Panc1 (cell line): ENCODE measurements at regions not wholly inside any gene's neighbourhood (a gene's known extent, or its start where the extent isn't known, plus 50 kb on each side); places are given as distances from the start of the nearest gene placed in this dataset.

Experiments
- ATAC-seq: fragments of 200-7000 bp; cut with Tn5 transposase; 2 replicates; pipeline ENCODE4 v1.9.1; 2020; ENCODE audit warnings: mild to moderate bottlenecking, moderate library complexity
- BruUV-seq: library from RNA; stranded (reverse); fragments of 400-500 nt; replicated peaks from 2 replicates; lab custom pipeline; 2021; lab: Mats Ljungman, UMichigan
- CTCF ChIA-PET: fragments of 300-600 bp; sonication (Branson Sonifier 250); formaldehyde crosslinking; loops from one replicate; lab custom pipeline; 2022; ENCODE audit warnings: antibody characterized with exemption; lab: Charles Lee
- POLR2A ChIA-PET: fragments of 300-600 bp; sonication (Branson Sonifier 250); formaldehyde crosslinking; loops from one replicate; lab custom pipeline; 2022; ENCODE audit warnings: antibody characterized with exemption; lab: Charles Lee
- DNase-seq: peaks from one replicate; pipeline ENCODE4 v3.0.0-alpha.2; 2010; ENCODE audit warnings: low read depth, low spot score
- H3K27ac ChIP-seq: 2 replicates; pipeline ENCODE4 v1.5.1; 2011; ENCODE audit warnings: mild to moderate bottlenecking, low read length, inconsistent platforms
- H3K27me3 ChIP-seq: fragments of 200-500 bp; sonication (Bioruptor generic); 2 replicates; pipeline ENCODE4 v1.6.0; 2014; ENCODE audit warnings: low read length, inconsistent platforms; ENCODE audit not compliant: control insufficient read depth, insufficient read depth
- H3K36me3 ChIP-seq: fragments of 200-500 bp; sonication (Bioruptor generic); 2 replicates; pipeline ENCODE4 v1.5.1; 2014; ENCODE audit warnings: inconsistent platforms, mild to moderate bottlenecking, low read length, moderate library complexity; ENCODE audit not compliant: control insufficient read depth, insufficient read depth
- H3K4me1 ChIP-seq: 2 replicates; pipeline ENCODE4 v1.5.1; 2011; ENCODE audit warnings: inconsistent platforms, mild to moderate bottlenecking, low read length, moderate library complexity; ENCODE audit not compliant: control insufficient read depth, insufficient read depth
- H3K4me3 ChIP-seq, 2 experiments: 2 replicates each; pipeline ENCODE4 v1.5.1; 2011 to 2012; ENCODE audit warnings: low read depth in 2 of 2, low read length in 2 of 2, mild to moderate bottlenecking in 2 of 2, inconsistent platforms in 1 of 2, moderate library complexity in 1 of 2
- H3K9me3 ChIP-seq: fragments of 200-500 bp; sonication (Bioruptor generic); 2 replicates; pipeline ENCODE4 v1.5.1; 2014; ENCODE audit warnings: low read depth, mild to moderate bottlenecking, inconsistent platforms, low read length, moderate library complexity; ENCODE audit not compliant: control insufficient read depth, insufficient read depth
- CTCF ChIP-seq: fragments of 450-650 bp; IDR thresholded peaks from 2 replicates; pipeline ENCODE4 v1.5.1; 2017; ENCODE audit warnings: mild to moderate bottlenecking
- POLR2AphosphoS5 ChIP-seq: IDR thresholded peaks from 2 replicates; pipeline ENCODE4 v1.6.1; 2012; ENCODE audit warnings: mild to moderate bottlenecking, low read depth, low read length, moderate library complexity
- REST ChIP-seq, 2 experiments: IDR thresholded peaks; 2 replicates each; pipeline ENCODE4 v1.6.1; 2011 to 2012; ENCODE audit warnings: low read depth in 2 of 2, control low read depth in 1 of 2, low read length in 1 of 2, mild to moderate bottlenecking in 1 of 2, moderate library complexity in 1 of 2; ENCODE audit not compliant: insufficient read depth in 1 of 2
- SIN3A ChIP-seq: IDR thresholded peaks from 2 replicates; pipeline ENCODE4 v1.6.1; 2012; ENCODE audit warnings: low read depth, mild to moderate bottlenecking, low read length, moderate library complexity, borderline replicate concordance; ENCODE audit not compliant: insufficient read depth
- TCF7L2 ChIP-seq: IDR thresholded peaks from 2 replicates; pipeline ENCODE4 v1.6.1; 2011; ENCODE audit warnings: mild to moderate bottlenecking, low read depth, low read length, inconsistent platforms
- in situ Hi-C: cut with HindIII; loops from 2 replicates; pipeline ENCODE4 v1.10.0; 2016; ENCODE audit warnings: low sequenced_read_pairs, low pct_unique_long_range_greater_than_20kb
- intact Hi-C: fragments of 100-400 bp; cut with micrococcal nuclease; formaldehyde crosslinking; loops from one replicate; pipeline ENCODE4 v1.10.0; 2022; ENCODE audit not compliant: unreplicated experiment

- DNase-seq: no peak
- no TSS peak for BruUV-seq
- Histone ChIP-seq H3K27me3 (peaks cover 14% of the 10 kb centered on the region; the same call in 1 of the 2 replicates), H3K4me3 (no peak overlapping the region), H3K36me3 (no peaks in the 10 kb centered on the region), H3K4me1 (no peaks in the 10 kb centered on the region), H3K27ac (no peak overlapping the region), H3K9me3 (no peaks in the 10 kb centered on the region)
- intact Hi-C loops: no loop called here
- in situ Hi-C loops: no loop called here
- ChIA-PET CTCF (no interaction called here), POLR2A (no interaction called here)
- TF ChIP-seq REST (IDR thresholded peaks at IDR 0.05; ENCODE audit: insufficient read depth in 1 of 2, low read depth in 2 of 2, low read length in 1 of 2) (no peak), TCF7L2 (no peak), POLR2AphosphoS5 (no peak), SIN3A (no peak), CTCF (no peak)
- ATAC-seq: no peak
Measured at GRCh38 chr5:79865579-79865978, 125.5 kb downstream of the MTX3 start.

- DNase-seq (no peak), ATAC-seq (no peak)
- no peak overlapping the region for H3K4me3 ChIP-seq
- H3K27ac ChIP-seq: no peak overlapping the region
- in situ Hi-C loops: no loop called here
- intact Hi-C loops: no loop called here
- H3K4me1 ChIP-seq: no peaks in the 10 kb centered on the region
- H3K9me3 ChIP-seq: no peaks in the 10 kb centered on the region
- TF ChIP-seq CTCF: no peak
- TF ChIP-seq TCF7L2: no peak
- no peak for TF ChIP-seq POLR2AphosphoS5
- no peak for TF ChIP-seq SIN3A
- no peak for TF ChIP-seq REST (IDR thresholded peaks at IDR 0.05; ENCODE audit: insufficient read depth in 1 of 2, low read depth in 2 of 2, low read length in 1 of 2)
- no TSS peak for BruUV-seq
- ChIA-PET CTCF (no interaction called here), POLR2A (interaction anchor here (0.6 kb wide), 1 partner anchor 12 kb away, joined by 3 read pairs; no protein-coding TSS in a partner anchor)
- H3K36me3 ChIP-seq: no peaks in the 10 kb centered on the region
- peaks cover 14% of the 10 kb centered on the region; the same call in 1 of the 2 replicates for H3K27me3 ChIP-seq
Measured at GRCh38 chr5:79864364-79864763, 126.7 kb downstream of the MTX3 start.
